Breast epithelium (tissue), 4 donors: ENCODE measurements at regions not wholly inside any gene's neighbourhood (a gene's known extent, or its start where the extent isn't known, plus 50 kb on each side); places are given as distances from the start of the nearest gene placed in this dataset.
"Not testable (repeated sequence)": the region's sequence is repeated elsewhere in the genome, so short reads cannot be mapped to it uniquely, and the experiment has no call there.

ENCODE experiments used
- DNase-seq, 2 donors: peaks; one replicate each; pipeline ENCODE4 v3.0.0-alpha.2; 2019; ENCODE audit warnings: low spot score in 2 of 2
- H3K27ac ChIP-seq, 2 donors: fragments of 200-600 bp; sonication (generic) in 1 of 2; one replicate each; pipeline ENCODE4 v1.5.1; 2016 to 2019; ENCODE audit warnings: mild to moderate bottlenecking in 1 of 2
- H3K27me3 ChIP-seq, 2 donors: fragments of 200-600 bp; sonication (generic) in 1 of 2; one replicate each; pipeline versions ENCODE4 v1.5.1 to v1.6.0; 2017 to 2019; ENCODE audit warnings: control low read depth in 1 of 2, mild to moderate bottlenecking in 1 of 2
- H3K36me3 ChIP-seq: fragments of 200-600 bp; one replicate; pipeline ENCODE4 v1.5.1; 2019
- H3K4me1 ChIP-seq, 2 donors: fragments of 200-600 bp; sonication (generic); one replicate each; pipeline ENCODE4 v1.5.1; 2016 to 2019; ENCODE audit warnings: control low read depth in 1 of 2
- H3K4me3 ChIP-seq, 3 donors: fragments of 200-600 bp; sonication (generic); 1 replicate in 2 of 3; 2 replicates in 1 of 3; pipeline ENCODE4 v1.5.1; 2016 to 2019; ENCODE audit warnings: mild to moderate bottlenecking in 3 of 3, moderate library complexity in 2 of 3
- H3K9me3 ChIP-seq, 2 donors: fragments of 200-600 bp; sonication (generic) in 1 of 2; one replicate each; pipeline ENCODE4 v1.5.1; 2016 to 2019; ENCODE audit warnings: control low read depth in 1 of 2
- CTCF ChIP-seq, 3 donors: fragments of 450-650 bp; IDR thresholded peaks; one replicate each; pipeline ENCODE4 v1.5.1; 2016 to 2017; ENCODE audit warnings: antibody characterized with exemption in 3 of 3, mild to moderate bottlenecking in 3 of 3, moderate library complexity in 3 of 3
- POLR2A ChIP-seq: fragments of 450-650 bp; IDR thresholded peaks from one replicate; pipeline ENCODE4 v1.6.1; 2016; ENCODE audit warnings: antibody characterized with exemption, mild to moderate bottlenecking, moderate library complexity
- POLR2AphosphoS5 ChIP-seq, 3 donors: sonication (generic); formaldehyde crosslinking; IDR thresholded peaks; one replicate each; pipeline ENCODE4 v1.6.1; 2017; ENCODE audit warnings: antibody characterized with exemption in 3 of 3
- intact Hi-C: fragments of 100-400 bp; cut with DNase I; formaldehyde crosslinking; loops from one replicate; pipeline ENCODE4 v1.15.1; 2023; ENCODE audit warnings: low total_unique reads

DNA sequence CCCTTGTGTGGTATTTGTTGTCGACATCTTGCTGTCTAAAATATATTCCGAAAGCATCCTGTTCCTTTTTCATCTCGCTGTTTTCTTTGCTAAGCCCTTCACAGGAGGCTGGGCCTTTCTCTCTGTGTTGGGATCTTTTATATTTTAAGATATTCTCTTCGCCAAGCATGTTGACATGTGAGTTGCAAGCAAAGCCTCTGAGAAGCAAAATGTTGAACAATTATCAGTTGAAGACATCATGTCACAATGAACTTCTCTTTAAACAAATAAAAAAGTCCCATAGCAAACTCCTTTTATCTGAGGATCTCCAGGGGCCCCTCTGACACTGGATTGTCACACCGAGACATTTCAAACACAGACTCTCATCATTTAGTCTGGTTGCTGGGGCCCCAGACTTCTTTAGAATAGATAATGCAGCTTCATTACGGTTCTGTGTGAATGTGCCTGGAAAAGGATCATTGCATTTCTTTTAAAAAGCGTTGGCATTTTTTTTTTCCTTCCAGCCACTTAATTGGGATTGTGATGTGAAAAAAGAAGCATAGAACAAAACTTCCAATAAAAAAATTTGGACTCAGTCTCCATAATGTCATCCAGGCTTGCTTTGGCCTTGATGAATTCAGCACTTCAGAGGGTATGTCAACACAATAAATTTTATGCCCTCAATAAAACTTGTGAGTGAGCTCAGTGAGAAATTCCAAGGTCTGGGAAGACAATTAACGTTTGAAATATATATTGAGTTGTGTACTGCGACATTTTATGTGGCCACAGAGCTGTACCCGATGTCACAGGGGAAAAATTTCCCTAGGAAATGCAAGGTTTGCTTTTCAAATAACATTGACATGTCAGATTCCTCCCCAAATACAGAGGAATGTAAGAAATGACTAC, 496.8 kb downstream of the XYLT1 start:
- no peaks in the 10 kb centered on the region for H3K36me3 ChIP-seq
- no peak overlapping the region for H3K4me3 ChIP-seq
- H3K27ac ChIP-seq = no peak overlapping the region
- no peak for DNase-seq
- no peaks in the 10 kb centered on the region for H3K27me3 ChIP-seq
- intact Hi-C loops = no loop called here
- TF ChIP-seq POLR2AphosphoS5 (IDR thresholded peaks at IDR 0.05) (no peak), POLR2A (no peak), CTCF (IDR thresholded peaks at IDR 0.05) (no peak)
- H3K4me1 ChIP-seq = no peaks in the 10 kb centered on the region
- peaks cover 0 to 4% of the 10 kb centered on the region in 2 donors for H3K9me3 ChIP-seq

DNA sequence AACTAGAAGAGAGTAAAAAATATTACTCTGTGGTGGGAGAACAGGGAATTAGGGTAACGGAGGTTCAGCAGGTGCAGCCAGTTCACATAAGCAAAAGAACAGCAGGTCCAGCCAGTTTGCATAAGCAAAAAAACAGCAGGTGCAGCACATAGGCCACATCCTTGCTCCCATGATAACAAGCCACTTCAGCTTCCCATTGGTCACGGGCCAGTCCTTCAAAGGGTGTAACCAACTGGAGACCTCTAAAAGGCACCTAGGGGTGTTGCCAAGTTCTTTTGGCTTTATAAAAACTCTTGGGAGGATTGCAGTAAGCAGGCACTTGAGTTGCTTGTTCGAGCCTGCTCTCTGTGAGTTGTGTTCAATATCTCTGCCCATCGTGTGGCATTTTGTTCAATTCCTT, 488.1 kb downstream of the XYLT1 start:
- H3K27me3 ChIP-seq = no peaks in the 10 kb centered on the region
- H3K4me1 ChIP-seq = no peaks in the 10 kb centered on the region
- no peak overlapping the region for H3K4me3 ChIP-seq
- DNase-seq = no peak
- no peak overlapping the region for H3K27ac ChIP-seq
- no peaks in the 10 kb centered on the region for H3K9me3 ChIP-seq
- intact Hi-C loops = no loop called here
- no peak for TF ChIP-seq POLR2A
- no peak for TF ChIP-seq CTCF (IDR thresholded peaks at IDR 0.05)
- TF ChIP-seq POLR2AphosphoS5 (IDR thresholded peaks at IDR 0.05) = no peak
- no peaks in the 10 kb centered on the region for H3K36me3 ChIP-seq

- Histone ChIP-seq H3K9me3 (no peaks in the 10 kb centered on the region), H3K36me3 (no peaks in the 10 kb centered on the region), H3K27ac (no peak overlapping the region), H3K4me3 (no peak overlapping the region), H3K27me3 (no peaks in the 10 kb centered on the region), H3K4me1 (no peaks in the 10 kb centered on the region)
- DNase-seq = no peak
- TF ChIP-seq CTCF (IDR thresholded peaks at IDR 0.05) (no peak), POLR2AphosphoS5 (IDR thresholded peaks at IDR 0.05) (no peak), POLR2A (no peak)
- intact Hi-C loops = no loop called here
These were observed 487.2 kb downstream of the XYLT1 start for GRCh38 chr16:16983582-16983981.

GRCh38 chr16:16984091-16984490, 486.7 kb downstream of the XYLT1 start:
- intact Hi-C loops, H3K36me3 ChIP-seq, H3K4me1 ChIP-seq, H3K9me3 ChIP-seq, H3K27me3 ChIP-seq, DNase-seq, H3K27ac ChIP-seq, H3K4me3 ChIP-seq: not testable (repeated sequence)

GRCh38 chr16:16985707-16986106, 485.1 kb downstream of the XYLT1 start:
- Histone ChIP-seq H3K9me3 (no peaks in the 10 kb centered on the region), H3K4me1 (no peaks in the 10 kb centered on the region), H3K36me3 (no peaks in the 10 kb centered on the region), H3K4me3 (no peak overlapping the region), H3K27me3 (no peaks in the 10 kb centered on the region), H3K27ac (no peak overlapping the region)
- TF ChIP-seq POLR2A (no peak), POLR2AphosphoS5 (IDR thresholded peaks at IDR 0.05) (no peak), CTCF (IDR thresholded peaks at IDR 0.05) (no peak)
- intact Hi-C loops = no loop called here
- DNase-seq = no peak
